Transverse colon (tissue), 4 donors: ENCODE measurements at regions not wholly inside any gene's neighbourhood (a gene's known extent, or its start where the extent isn't known, plus 50 kb on each side); places are given as distances from the start of the nearest gene placed in this dataset.

Experiments used
- POLR2A ChIP-seq: fragments of 450-650 bp; IDR thresholded peaks from one replicate; pipeline ENCODE4 v1.6.1; 2016; ENCODE audit warnings: antibody characterized with exemption, mild to moderate bottlenecking, moderate library complexity
- POLR2AphosphoS5 ChIP-seq, 3 donors: sonication (generic); formaldehyde crosslinking; IDR thresholded peaks; one replicate each; pipeline ENCODE4 v1.6.1; 2016; ENCODE audit warnings: antibody characterized with exemption in 3 of 3
- TF ChIP-seq, protein P1 (sequence below), 5 experiments: fragments of 200-600 bp in 3 of 5; fragments of 450-650 bp in 2 of 5; sonication (generic) in 3 of 5; IDR thresholded peaks; 1 replicate in 2 of 5; 2 replicates in 3 of 5; pipeline ENCODE4 v1.5.1; 2016 to 2017; ENCODE audit warnings: antibody characterized with exemption in 5 of 5, inconsistent platforms in 3 of 5, mild to moderate bottlenecking in 2 of 5, moderate library complexity in 1 of 5

DNA sequence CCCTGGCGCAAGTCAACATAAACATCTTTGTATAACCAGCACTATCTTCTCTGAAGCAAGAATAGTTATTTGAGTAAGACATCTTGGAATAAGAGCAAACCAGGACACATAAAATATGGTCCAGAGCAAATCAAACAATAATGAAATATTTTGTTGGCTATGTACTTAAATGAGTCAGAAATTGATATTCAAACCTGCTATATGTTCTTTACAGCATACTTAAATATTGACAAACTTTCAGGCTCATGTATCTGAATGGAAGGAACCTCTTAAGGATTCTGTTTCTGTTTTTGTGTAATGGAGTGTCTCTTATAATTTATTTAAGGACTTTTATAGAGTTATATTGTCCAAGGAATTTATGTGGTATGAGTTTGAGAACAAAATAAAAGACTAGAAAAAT lies 747.3 kb downstream of the EFNA5 start:
- TF ChIP-seq, protein P1, sequence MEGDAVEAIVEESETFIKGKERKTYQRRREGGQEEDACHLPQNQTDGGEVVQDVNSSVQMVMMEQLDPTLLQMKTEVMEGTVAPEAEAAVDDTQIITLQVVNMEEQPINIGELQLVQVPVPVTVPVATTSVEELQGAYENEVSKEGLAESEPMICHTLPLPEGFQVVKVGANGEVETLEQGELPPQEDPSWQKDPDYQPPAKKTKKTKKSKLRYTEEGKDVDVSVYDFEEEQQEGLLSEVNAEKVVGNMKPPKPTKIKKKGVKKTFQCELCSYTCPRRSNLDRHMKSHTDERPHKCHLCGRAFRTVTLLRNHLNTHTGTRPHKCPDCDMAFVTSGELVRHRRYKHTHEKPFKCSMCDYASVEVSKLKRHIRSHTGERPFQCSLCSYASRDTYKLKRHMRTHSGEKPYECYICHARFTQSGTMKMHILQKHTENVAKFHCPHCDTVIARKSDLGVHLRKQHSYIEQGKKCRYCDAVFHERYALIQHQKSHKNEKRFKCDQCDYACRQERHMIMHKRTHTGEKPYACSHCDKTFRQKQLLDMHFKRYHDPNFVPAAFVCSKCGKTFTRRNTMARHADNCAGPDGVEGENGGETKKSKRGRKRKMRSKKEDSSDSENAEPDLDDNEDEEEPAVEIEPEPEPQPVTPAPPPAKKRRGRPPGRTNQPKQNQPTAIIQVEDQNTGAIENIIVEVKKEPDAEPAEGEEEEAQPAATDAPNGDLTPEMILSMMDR (IDR thresholded peaks at IDR 0.05) = no peak
- no peak for TF ChIP-seq POLR2AphosphoS5 (IDR thresholded peaks at IDR 0.05)
- no peak for TF ChIP-seq POLR2A
